Upper lobe of right lung (tissue), 1 donor: ENCODE measurements at regions not wholly inside any gene's neighbourhood (a gene's known extent, or its start where the extent isn't known, plus 50 kb on each side); places are given as distances from the start of the nearest gene placed in this dataset.

ENCODE experiments used
- ATAC-seq: fragments of 200-7000 bp; cut with Tn5 transposase; one replicate; pipeline ENCODE4 v1.9.1; 2020; ENCODE audit warnings: mild to moderate bottlenecking, moderate library complexity
- DNase-seq: peaks from one replicate; pipeline ENCODE4 v3.0.0-alpha.2; 2020
- H3K27ac ChIP-seq: fragments of 200-600 bp; one replicate; pipeline ENCODE4 v1.8.0; 2022
- H3K27me3 ChIP-seq: fragments of 200-600 bp; one replicate; pipeline ENCODE4 v1.8.0; 2022; ENCODE audit warnings: mild to moderate bottlenecking
- H3K36me3 ChIP-seq: fragments of 200-600 bp; one replicate; pipeline ENCODE4 v1.8.0; 2022
- H3K4me1 ChIP-seq: fragments of 200-600 bp; one replicate; pipeline ENCODE4 v1.8.0; 2022
- H3K4me3 ChIP-seq: fragments of 200-600 bp; one replicate; pipeline ENCODE4 v1.8.0; 2022; ENCODE audit warnings: mild to moderate bottlenecking
- H3K9me3 ChIP-seq: fragments of 200-600 bp; one replicate; pipeline ENCODE4 v1.8.0; 2022
- intact Hi-C: fragments of 100-400 bp; cut with DNase I; formaldehyde crosslinking; loops from one replicate; pipeline ENCODE4 v1.11.0; 2022
- TF ChIP-seq, protein P1 (sequence below): fragments of 200-600 bp; IDR thresholded peaks from one replicate; pipeline ENCODE4 v1.8.0; 2022; ENCODE audit warnings: antibody characterized with exemption
- donor health status: DM: no; HTN: yes; CAD: no; lungs with severe emphysema.

GRCh38 chr3:1015826-1016225 lies 77.0 kb upstream of the CNTN6 start:
- TF ChIP-seq, protein P1, sequence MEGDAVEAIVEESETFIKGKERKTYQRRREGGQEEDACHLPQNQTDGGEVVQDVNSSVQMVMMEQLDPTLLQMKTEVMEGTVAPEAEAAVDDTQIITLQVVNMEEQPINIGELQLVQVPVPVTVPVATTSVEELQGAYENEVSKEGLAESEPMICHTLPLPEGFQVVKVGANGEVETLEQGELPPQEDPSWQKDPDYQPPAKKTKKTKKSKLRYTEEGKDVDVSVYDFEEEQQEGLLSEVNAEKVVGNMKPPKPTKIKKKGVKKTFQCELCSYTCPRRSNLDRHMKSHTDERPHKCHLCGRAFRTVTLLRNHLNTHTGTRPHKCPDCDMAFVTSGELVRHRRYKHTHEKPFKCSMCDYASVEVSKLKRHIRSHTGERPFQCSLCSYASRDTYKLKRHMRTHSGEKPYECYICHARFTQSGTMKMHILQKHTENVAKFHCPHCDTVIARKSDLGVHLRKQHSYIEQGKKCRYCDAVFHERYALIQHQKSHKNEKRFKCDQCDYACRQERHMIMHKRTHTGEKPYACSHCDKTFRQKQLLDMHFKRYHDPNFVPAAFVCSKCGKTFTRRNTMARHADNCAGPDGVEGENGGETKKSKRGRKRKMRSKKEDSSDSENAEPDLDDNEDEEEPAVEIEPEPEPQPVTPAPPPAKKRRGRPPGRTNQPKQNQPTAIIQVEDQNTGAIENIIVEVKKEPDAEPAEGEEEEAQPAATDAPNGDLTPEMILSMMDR, result no peak

GRCh38 chr3:1017870-1018269 lies 75.0 kb upstream of the CNTN6 start:
- H3K9me3 ChIP-seq, result no peaks in the 10 kb centered on the region
- H3K4me3 ChIP-seq, result no peak overlapping the region
- DNase-seq, result no peak
- no peak overlapping the region for H3K27ac ChIP-seq
- no peaks in the 10 kb centered on the region for H3K36me3 ChIP-seq
- ATAC-seq, result no peak
- TF ChIP-seq, protein P1, result no peak
- H3K27me3 ChIP-seq, result no peaks in the 10 kb centered on the region
- intact Hi-C loops, result no loop called here
- no peaks in the 10 kb centered on the region for H3K4me1 ChIP-seq

More at GRCh38 chr3:1015826-1016225, 77.0 kb upstream of the CNTN6 start:
- Histone ChIP-seq H3K9me3 (no peaks in the 10 kb centered on the region), H3K36me3 (no peaks in the 10 kb centered on the region), H3K4me1 (no peaks in the 10 kb centered on the region), H3K4me3 (no peak overlapping the region), H3K27ac (no peak overlapping the region), H3K27me3 (no peaks in the 10 kb centered on the region)
- ATAC-seq (no peak), DNase-seq (no peak)
- intact Hi-C loops, result no loop called here

GRCh38 chr3:1019157-1019556 lies 73.7 kb upstream of the CNTN6 start:
- H3K27me3 ChIP-seq, result no peaks in the 10 kb centered on the region
- no peak overlapping the region for H3K27ac ChIP-seq
- H3K4me1 ChIP-seq, result no peaks in the 10 kb centered on the region
- TF ChIP-seq, protein P1, result no peak
- H3K36me3 ChIP-seq, result no peaks in the 10 kb centered on the region
- no peak overlapping the region for H3K4me3 ChIP-seq
- no peaks in the 10 kb centered on the region for H3K9me3 ChIP-seq
- ATAC-seq (no peak), DNase-seq (no peak)
- intact Hi-C loops, result no loop called here

DNA sequence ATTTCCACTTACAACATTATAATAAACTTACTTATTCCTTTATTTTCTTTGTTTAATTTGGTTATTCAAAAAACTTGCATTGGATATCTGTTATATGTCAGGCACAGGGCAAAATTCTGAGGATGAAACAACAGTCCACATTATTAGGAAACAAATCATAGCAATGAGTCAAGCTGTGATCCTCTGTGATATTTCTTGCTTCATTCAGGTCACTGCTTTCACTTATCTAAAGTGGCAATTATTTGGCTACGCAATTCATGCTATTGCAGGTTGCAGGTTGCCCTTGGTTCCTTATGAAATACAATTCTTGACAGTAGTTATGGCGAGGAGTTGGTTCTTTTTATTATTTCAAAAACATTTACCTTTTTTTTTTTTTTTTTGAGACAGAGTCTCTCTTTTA lies 66.4 kb upstream of the CNTN6 start:
- Histone ChIP-seq H3K9me3 (no peaks in the 10 kb centered on the region), H3K36me3 (no peaks in the 10 kb centered on the region), H3K27ac (no peak overlapping the region), H3K4me3 (no peak overlapping the region), H3K4me1 (no peaks in the 10 kb centered on the region), H3K27me3 (no peaks in the 10 kb centered on the region)
- intact Hi-C loops, result no loop called here
- TF ChIP-seq, protein P1, result no peak
- DNase-seq (no peak), ATAC-seq (no peak)

DNA sequence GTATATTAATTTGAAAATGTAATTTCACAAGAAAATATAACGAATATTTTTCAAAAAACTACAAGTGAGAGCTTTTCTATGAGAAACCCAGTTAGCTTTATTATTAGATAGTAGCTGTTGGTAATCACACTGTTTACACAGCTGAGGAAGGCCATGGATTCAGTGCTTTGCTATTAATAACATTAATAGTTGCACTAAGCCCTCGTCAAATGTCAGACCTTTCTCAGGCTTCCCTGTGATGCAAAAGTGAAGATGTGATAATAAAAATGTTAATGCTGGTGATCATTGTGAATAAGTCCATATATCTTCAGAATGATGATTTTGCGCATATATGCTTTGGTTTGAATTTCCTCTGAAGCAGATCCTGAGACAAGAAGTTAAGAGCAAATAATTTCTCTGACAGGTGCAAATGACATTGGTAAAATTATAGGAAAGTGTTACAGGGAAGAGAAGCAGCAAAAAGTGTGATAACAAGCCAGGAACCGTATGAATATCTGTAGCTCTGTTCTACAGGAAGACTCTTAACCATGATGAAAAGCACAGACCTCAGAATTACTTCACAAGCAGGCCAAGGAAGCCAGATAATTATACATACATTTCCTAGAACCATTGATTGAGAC lies 56.5 kb upstream of the CNTN6 start:
- TF ChIP-seq, protein P1, result no peak
- Histone ChIP-seq H3K27me3 (no peaks in the 10 kb centered on the region), H3K4me1 (no peaks in the 10 kb centered on the region), H3K4me3 (no peak overlapping the region), H3K27ac (no peak overlapping the region), H3K36me3 (no peaks in the 10 kb centered on the region), H3K9me3 (no peaks in the 10 kb centered on the region)
- intact Hi-C loops, result no loop called here
- ATAC-seq (no peak), DNase-seq (no peak)

DNA sequence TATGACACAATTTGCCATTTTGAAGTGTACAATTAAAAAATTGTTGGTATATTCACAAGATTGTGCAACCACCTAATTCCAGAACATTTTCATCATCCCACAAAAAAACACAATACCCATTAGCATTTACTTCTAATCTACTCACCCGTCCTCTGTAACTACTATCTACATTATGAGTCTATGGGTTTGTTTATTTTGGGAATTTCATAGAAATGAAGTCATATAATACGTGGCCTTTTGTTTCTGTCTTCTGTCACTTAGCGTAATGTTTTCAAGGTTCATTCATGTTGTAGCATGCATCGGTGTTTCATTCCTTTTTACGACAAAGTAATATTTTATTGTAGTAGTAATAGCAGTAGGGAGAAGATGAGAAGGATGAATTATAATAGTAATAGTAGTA lies 55.2 kb upstream of the CNTN6 start:
- H3K36me3 ChIP-seq, result no peaks in the 10 kb centered on the region
- intact Hi-C loops, result no loop called here
- H3K27me3 ChIP-seq, result no peaks in the 10 kb centered on the region
- H3K27ac ChIP-seq, result no peak overlapping the region
- no peak overlapping the region for H3K4me3 ChIP-seq
- TF ChIP-seq, protein P1, result no peak
- H3K9me3 ChIP-seq, result no peaks in the 10 kb centered on the region
- no peak for DNase-seq
- no peaks in the 10 kb centered on the region for H3K4me1 ChIP-seq
- ATAC-seq, result no peak
